GM13977 (cell line): ENCODE measurements at regions not wholly inside any gene's neighbourhood (a gene's known extent, or its start where the extent isn't known, plus 50 kb on each side); places are given as distances from the start of the nearest gene placed in this dataset.

ENCODE experiments used
- DNase-seq: peaks from one replicate; pipeline ENCODE4 v3.0.0; 2012; ENCODE audit warnings: low spot score
- in situ Hi-C: fragments of 300-500 bp; cut with MboI; formaldehyde crosslinking; loops from one replicate; pipeline ENCODE4 v1.12.0; 2022; ENCODE audit warnings: low sequenced_read_pairs, low pct_unique_long_range_greater_than_20kb, mixed read lengths, inconsistent platforms; ENCODE audit not compliant: unreplicated experiment
- TF ChIP-seq, protein P1 (sequence below): IDR thresholded peaks from 2 replicates; pipeline ENCODE4 v1.5.1; 2012; ENCODE audit warnings: mild to moderate bottlenecking, control low read depth; ENCODE audit not compliant: insufficient read depth; ENCODE audit errors: extremely low read depth, missing control alignments

DNA sequence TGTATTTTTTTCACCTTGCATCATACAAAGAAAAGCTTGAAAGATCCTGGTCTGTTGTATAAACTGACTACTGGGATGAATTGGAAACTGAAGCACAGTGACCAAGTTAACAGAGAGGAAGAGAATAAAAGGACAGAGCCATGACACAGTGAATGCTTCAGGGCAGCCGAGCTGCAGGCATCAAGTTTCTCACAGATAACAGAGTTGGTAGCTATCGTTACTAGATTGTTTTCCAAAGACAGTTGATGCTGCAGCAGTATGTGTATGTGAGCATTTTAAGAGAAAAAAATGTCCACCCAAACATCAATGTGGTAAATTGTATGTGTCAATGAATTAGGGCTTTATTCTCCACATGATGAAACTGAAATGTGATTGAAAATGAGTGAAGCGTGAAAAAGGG, 1032.7 kb downstream of the ADGRL3 start:
- TF ChIP-seq, protein P1, sequence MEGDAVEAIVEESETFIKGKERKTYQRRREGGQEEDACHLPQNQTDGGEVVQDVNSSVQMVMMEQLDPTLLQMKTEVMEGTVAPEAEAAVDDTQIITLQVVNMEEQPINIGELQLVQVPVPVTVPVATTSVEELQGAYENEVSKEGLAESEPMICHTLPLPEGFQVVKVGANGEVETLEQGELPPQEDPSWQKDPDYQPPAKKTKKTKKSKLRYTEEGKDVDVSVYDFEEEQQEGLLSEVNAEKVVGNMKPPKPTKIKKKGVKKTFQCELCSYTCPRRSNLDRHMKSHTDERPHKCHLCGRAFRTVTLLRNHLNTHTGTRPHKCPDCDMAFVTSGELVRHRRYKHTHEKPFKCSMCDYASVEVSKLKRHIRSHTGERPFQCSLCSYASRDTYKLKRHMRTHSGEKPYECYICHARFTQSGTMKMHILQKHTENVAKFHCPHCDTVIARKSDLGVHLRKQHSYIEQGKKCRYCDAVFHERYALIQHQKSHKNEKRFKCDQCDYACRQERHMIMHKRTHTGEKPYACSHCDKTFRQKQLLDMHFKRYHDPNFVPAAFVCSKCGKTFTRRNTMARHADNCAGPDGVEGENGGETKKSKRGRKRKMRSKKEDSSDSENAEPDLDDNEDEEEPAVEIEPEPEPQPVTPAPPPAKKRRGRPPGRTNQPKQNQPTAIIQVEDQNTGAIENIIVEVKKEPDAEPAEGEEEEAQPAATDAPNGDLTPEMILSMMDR: no peak
- in situ Hi-C loops: no loop called here
- no peak for DNase-seq

DNA sequence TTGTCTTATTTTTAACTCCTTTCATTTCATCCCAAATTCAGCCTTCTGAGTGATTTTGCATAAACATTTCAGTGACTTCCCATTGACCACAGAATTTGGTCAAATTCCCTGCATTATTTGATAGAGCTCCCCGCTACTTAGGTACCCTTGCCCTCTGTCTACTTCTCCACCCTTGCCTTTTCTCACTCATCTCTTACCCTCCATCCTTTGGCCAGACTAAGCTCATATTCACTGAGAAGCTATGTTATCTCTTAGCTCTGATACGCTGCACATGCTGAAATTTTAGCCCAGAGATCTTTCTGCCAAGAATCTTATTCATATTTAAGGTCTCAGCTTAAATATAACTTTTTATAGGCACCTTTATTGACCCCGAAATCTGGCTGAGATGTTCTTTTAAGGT, 1031.9 kb downstream of the ADGRL3 start:
- in situ Hi-C loops: no loop called here
- TF ChIP-seq, protein P1: no peak
- DNase-seq: no peak

DNA sequence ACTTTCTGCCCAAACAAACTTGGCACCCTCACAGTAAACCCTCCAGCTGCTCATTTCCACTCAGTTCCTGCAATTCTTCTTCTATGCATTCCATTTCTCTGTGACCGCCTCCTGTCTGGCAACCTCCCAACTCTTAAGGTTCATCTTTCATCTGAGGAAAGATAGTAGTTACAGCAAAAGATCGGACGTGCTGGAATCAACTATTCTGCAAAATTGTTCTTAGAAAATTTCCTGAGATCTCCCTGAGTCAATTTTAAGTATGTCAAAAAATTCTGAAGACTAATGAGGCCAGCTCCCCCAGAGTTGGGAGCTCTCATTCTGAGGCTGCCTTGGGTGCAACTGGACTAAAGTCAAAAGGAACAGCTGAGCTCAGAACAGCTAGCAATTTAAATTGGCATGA, 1026.0 kb downstream of the ADGRL3 start:
- TF ChIP-seq, protein P1: no peak
- in situ Hi-C loops: no loop called here
- no peak for DNase-seq

DNA sequence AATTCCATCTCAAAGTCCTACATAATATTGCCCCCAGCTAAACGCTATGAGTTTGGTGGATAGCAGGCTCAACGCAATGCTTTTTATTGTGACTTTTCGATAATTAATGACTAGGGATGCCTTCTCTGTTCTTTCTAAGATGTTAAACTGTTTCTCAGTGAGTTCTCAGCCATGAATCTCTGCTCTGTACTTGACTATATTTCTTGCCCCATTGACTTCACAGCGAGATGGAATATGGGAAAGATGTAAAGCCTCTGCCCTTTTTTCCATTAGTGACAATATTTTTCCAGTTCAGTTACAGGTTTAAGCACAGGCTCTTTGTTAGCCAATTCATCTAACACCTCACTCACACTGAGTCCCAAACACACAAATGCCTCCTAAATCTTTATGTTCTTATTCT, 1022.0 kb downstream of the ADGRL3 start:
- TF ChIP-seq, protein P1: no peak
- no peak for DNase-seq
- in situ Hi-C loops: no loop called here

DNA sequence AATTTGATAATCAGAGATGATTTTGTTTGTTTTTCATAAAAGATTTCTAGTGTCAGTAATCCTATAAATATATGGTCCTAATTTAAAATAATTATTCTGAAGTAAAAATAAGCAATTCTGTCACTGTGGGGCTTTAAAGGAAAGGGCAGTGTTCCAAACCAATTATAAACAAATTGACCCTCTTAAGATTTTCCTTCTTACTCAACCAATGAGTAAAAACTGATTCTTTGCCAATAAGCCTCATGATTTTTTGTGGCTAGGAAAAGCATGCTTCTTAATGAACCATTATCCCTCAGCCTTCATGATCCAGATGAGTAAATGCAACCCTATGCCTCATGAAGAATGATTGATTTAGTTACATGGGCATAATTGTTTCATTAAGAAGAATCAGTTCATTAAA, 1010.4 kb downstream of the ADGRL3 start:
- in situ Hi-C loops: no loop called here
- TF ChIP-seq, protein P1: no peak
- no peak for DNase-seq

DNA sequence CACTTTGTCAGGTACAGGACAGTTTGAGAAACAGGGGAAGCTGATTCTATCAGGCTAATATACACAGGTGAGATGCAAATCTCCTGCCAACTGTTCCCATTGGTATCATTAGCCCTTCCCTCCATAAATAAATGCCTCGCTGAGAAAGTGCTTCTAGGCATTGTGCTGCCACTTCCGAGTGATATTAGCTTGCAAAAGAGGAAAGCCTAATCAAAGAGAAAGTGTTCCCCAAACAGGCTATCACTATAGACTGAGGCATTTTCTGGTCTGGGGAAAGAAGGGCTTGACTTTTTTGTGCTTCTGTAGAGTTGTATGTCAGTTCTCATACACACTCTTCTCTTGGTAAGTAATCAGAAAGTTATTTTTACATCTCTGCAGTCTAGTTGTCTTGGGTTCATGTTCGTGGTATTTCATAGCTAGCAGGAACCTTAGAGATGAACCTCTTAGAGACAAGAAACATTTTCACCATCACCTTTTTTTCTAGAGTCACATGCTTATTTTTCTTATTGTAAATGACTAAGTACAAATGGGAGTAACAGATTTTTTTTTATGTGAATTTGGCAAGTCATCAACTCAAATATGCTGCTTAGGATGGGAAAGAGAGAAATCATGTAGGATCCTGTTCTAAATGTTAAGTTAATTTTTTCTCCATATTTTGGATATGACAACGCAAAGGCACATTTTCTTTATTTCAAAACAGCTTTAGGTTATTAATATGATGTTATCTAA, 1009.8 kb downstream of the ADGRL3 start:
- TF ChIP-seq, protein P1: no peak
- DNase-seq: no peak
- in situ Hi-C loops: no loop called here

DNA sequence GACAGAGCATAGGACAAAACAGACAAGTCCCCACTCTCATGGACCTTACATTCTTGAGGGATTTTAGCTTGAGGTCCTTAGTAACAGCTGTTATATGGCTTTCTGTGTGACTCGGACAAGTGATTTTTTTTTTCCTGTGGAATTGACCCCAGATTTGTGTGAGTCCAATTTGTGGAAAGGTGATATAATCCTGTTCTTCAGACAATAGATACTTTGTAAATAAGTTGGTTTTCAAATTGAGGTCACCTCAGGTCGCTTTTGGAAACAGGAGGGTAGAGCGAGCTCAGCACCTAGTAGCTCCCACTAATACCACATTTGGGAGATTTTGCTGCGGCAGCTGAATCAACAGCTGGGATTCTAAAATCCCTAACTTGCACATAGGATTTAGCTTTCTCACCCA, 1008.8 kb downstream of the ADGRL3 start:
- in situ Hi-C loops: no loop called here
- TF ChIP-seq, protein P1: no peak
- no peak for DNase-seq
